Immature natural killer cell (primary cell): ENCODE measurements at regions not wholly inside any gene's neighbourhood (a gene's known extent, or its start where the extent isn't known, plus 50 kb on each side); places are given as distances from the start of the nearest gene placed in this dataset.

ENCODE experiments used
- DNase-seq, 3 donors: peaks; one replicate each; pipeline ENCODE4 v3.0.0; 2022; ENCODE audit warnings: mixed read lengths in 1 of 3
- H3K27ac Mint-ChIP-seq, 6 donors: one replicate each; pipeline ENCODE4 v1.8.0; 2020; ENCODE audit warnings: mixed read lengths in 6 of 6, mild to moderate bottlenecking in 5 of 6, inconsistent platforms in 4 of 6, moderate library complexity in 3 of 6
- H3K27me3 Mint-ChIP-seq, 3 donors: one replicate each; pipeline ENCODE4 v1.8.0; 2020 to 2021; ENCODE audit warnings: low read depth in 3 of 3, mild to moderate bottlenecking in 3 of 3, mixed read lengths in 3 of 3, moderate library complexity in 3 of 3, inconsistent platforms in 1 of 3
- H3K36me3 Mint-ChIP-seq, 3 donors: one replicate each; pipeline ENCODE4 v1.8.0; 2020; ENCODE audit warnings: mixed read lengths in 3 of 3, inconsistent platforms in 2 of 3, mild to moderate bottlenecking in 2 of 3
- H3K4me1 Mint-ChIP-seq, 2 donors: one replicate each; pipeline ENCODE4 v1.8.0; 2020; ENCODE audit warnings: inconsistent platforms in 2 of 2, mild to moderate bottlenecking in 2 of 2, mixed read lengths in 2 of 2, moderate library complexity in 1 of 2
- H3K4me3 Mint-ChIP-seq, 5 donors: one replicate each; pipeline ENCODE4 v1.8.0; 2020; ENCODE audit warnings: mild to moderate bottlenecking in 5 of 5, mixed read lengths in 5 of 5, inconsistent platforms in 3 of 5, moderate library complexity in 3 of 5
- H3K9me3 Mint-ChIP-seq, 6 donors: one replicate each; pipeline ENCODE4 v1.8.0; 2020; ENCODE audit warnings: mild to moderate bottlenecking in 6 of 6, mixed read lengths in 6 of 6, inconsistent platforms in 4 of 6, moderate library complexity in 3 of 6

- Mint-ChIP-seq H3K9me3 (no peaks in the 10 kb centered on the region), H3K27me3 (peaks cover 0 to 3% (median 0%) of the 10 kb centered on the region in 3 donors), H3K4me1 (no peaks in the 10 kb centered on the region), H3K27ac (no peak overlapping the region), H3K4me3 (no peak overlapping the region), H3K36me3 (no peaks in the 10 kb centered on the region)
- DNase-seq = no peak
Measured at GRCh38 chr9:8168916-8169438, 369.4 kb upstream of the DMAC1 start.

GRCh38 chr9:8160787-8161186 lies 361.2 kb upstream of the DMAC1 start:
- Mint-ChIP-seq H3K27ac (no peak overlapping the region), H3K36me3 (no peaks in the 10 kb centered on the region), H3K4me1 (no peaks in the 10 kb centered on the region), H3K4me3 (no peak overlapping the region), H3K9me3 (no peaks in the 10 kb centered on the region), H3K27me3 (no peaks in the 10 kb centered on the region)
- DNase-seq = no peak

- no peak for DNase-seq
- Mint-ChIP-seq H3K9me3 (no peaks in the 10 kb centered on the region), H3K27me3 (no peaks in the 10 kb centered on the region), H3K4me3 (no peak overlapping the region), H3K4me1 (no peaks in the 10 kb centered on the region), H3K27ac (no peak overlapping the region), H3K36me3 (no peaks in the 10 kb centered on the region)
Measured at GRCh38 chr9:8158574-8158973, 359.0 kb upstream of the DMAC1 start.

- no peak overlapping the region for H3K27ac Mint-ChIP-seq
Measured at GRCh38 chr9:8157683-8158324, 358.2 kb upstream of the DMAC1 start.

GRCh38 chr9:8156346-8156745 lies 356.8 kb upstream of the DMAC1 start:
- H3K27ac Mint-ChIP-seq = peak overlapping the region in 1 of 6 donors; percentile 36
- H3K36me3 Mint-ChIP-seq = no peaks in the 10 kb centered on the region
- H3K4me3 Mint-ChIP-seq = no peak overlapping the region
- no peak for DNase-seq
- no peaks in the 10 kb centered on the region for H3K4me1 Mint-ChIP-seq
- H3K27me3 Mint-ChIP-seq = no peaks in the 10 kb centered on the region
- peaks cover 0 to 3% (median 0%) of the 10 kb centered on the region in 6 donors for H3K9me3 Mint-ChIP-seq

More at GRCh38 chr9:8157683-8158324, 358.2 kb upstream of the DMAC1 start:
- H3K4me1 Mint-ChIP-seq = no peaks in the 10 kb centered on the region
- H3K36me3 Mint-ChIP-seq = no peaks in the 10 kb centered on the region
- no peaks in the 10 kb centered on the region for H3K9me3 Mint-ChIP-seq
- H3K4me3 Mint-ChIP-seq = no peak overlapping the region
- H3K27me3 Mint-ChIP-seq = no peaks in the 10 kb centered on the region
- no peak for DNase-seq

GRCh38 chr9:8155706-8156105 lies 356.1 kb upstream of the DMAC1 start:
- no peak overlapping the region for H3K4me3 Mint-ChIP-seq
- H3K9me3 Mint-ChIP-seq = peaks cover 0 to 4% (median 0%) of the 10 kb centered on the region in 6 donors
- H3K27ac Mint-ChIP-seq = no peak overlapping the region
- no peak for DNase-seq
- H3K36me3 Mint-ChIP-seq = peaks cover 0 to 2% (median 0%) of the 10 kb centered on the region in 3 donors
- peaks cover 0 to 1% (median 0%) of the 10 kb centered on the region in 3 donors for H3K27me3 Mint-ChIP-seq
- no peaks in the 10 kb centered on the region for H3K4me1 Mint-ChIP-seq

GRCh38 chr9:8143677-8144076 lies 344.1 kb upstream of the DMAC1 start:
- no peak for DNase-seq
- Mint-ChIP-seq H3K27ac (no peak overlapping the region), H3K4me3 (no peak overlapping the region), H3K27me3 (peaks cover 0 to 4% (median 0%) of the 10 kb centered on the region in 3 donors), H3K9me3 (no peaks in the 10 kb centered on the region), H3K36me3 (no peaks in the 10 kb centered on the region), H3K4me1 (peaks cover 2 to 4% of the 10 kb centered on the region in 2 donors)

GRCh38 chr9:8140557-8140956 lies 341.0 kb upstream of the DMAC1 start:
- no peak overlapping the region for H3K27ac Mint-ChIP-seq
- H3K4me1 Mint-ChIP-seq = no peaks in the 10 kb centered on the region
- H3K27me3 Mint-ChIP-seq = peaks cover 0 to 4% (median 2%) of the 10 kb centered on the region in 3 donors

GRCh38 chr9:8139756-8140155 lies 340.2 kb upstream of the DMAC1 start:
- no peak for DNase-seq
- Mint-ChIP-seq H3K36me3 (no peaks in the 10 kb centered on the region), H3K27me3 (peaks cover 0 to 2% (median 2%) of the 10 kb centered on the region in 3 donors), H3K27ac (no peak overlapping the region), H3K4me3 (no peak overlapping the region), H3K4me1 (no peaks in the 10 kb centered on the region), H3K9me3 (no peaks in the 10 kb centered on the region)

More at GRCh38 chr9:8140557-8140956, 341.0 kb upstream of the DMAC1 start:
- H3K36me3 Mint-ChIP-seq = no peaks in the 10 kb centered on the region
- H3K9me3 Mint-ChIP-seq = no peaks in the 10 kb centered on the region
- H3K4me3 Mint-ChIP-seq = no peak overlapping the region
- no peak for DNase-seq

- H3K4me1 Mint-ChIP-seq = no peaks in the 10 kb centered on the region
- H3K4me3 Mint-ChIP-seq = no peak overlapping the region
- DNase-seq = no peak
- peaks cover 0 to 2% (median 2%) of the 10 kb centered on the region in 3 donors for H3K27me3 Mint-ChIP-seq
- no peaks in the 10 kb centered on the region for H3K36me3 Mint-ChIP-seq
- no peaks in the 10 kb centered on the region for H3K9me3 Mint-ChIP-seq
- no peak overlapping the region for H3K27ac Mint-ChIP-seq
Measured at GRCh38 chr9:8136477-8136876, 336.9 kb upstream of the DMAC1 start.

- Mint-ChIP-seq H3K4me1 (no peaks in the 10 kb centered on the region), H3K36me3 (no peaks in the 10 kb centered on the region), H3K27ac (no peak overlapping the region), H3K4me3 (no peak overlapping the region), H3K27me3 (peaks cover 0 to 2% (median 0%) of the 10 kb centered on the region in 3 donors), H3K9me3 (no peaks in the 10 kb centered on the region)
- DNase-seq = no peak
Measured at GRCh38 chr9:8134635-8135034, 335.1 kb upstream of the DMAC1 start.

- H3K27me3 Mint-ChIP-seq = peaks cover 0 to 2% (median 0%) of the 10 kb centered on the region in 3 donors
- H3K4me3 Mint-ChIP-seq = no peak overlapping the region
- no peaks in the 10 kb centered on the region for H3K9me3 Mint-ChIP-seq
- no peaks in the 10 kb centered on the region for H3K4me1 Mint-ChIP-seq
- DNase-seq = no peak
- H3K36me3 Mint-ChIP-seq = no peaks in the 10 kb centered on the region
- no peak overlapping the region for H3K27ac Mint-ChIP-seq
Measured at GRCh38 chr9:8133606-8134005, 334.0 kb upstream of the DMAC1 start.

GRCh38 chr9:8115570-8115969 lies 316.0 kb upstream of the DMAC1 start:
- Mint-ChIP-seq H3K4me1 (peaks cover 18 to 45% of the 10 kb centered on the region in 2 donors), H3K4me3 (no peak overlapping the region), H3K27me3 (peaks cover 0 to 3% (median 0%) of the 10 kb centered on the region in 3 donors), H3K27ac (no peak overlapping the region), H3K9me3 (no peaks in the 10 kb centered on the region), H3K36me3 (no peaks in the 10 kb centered on the region)
- DNase-seq = no peak

- Mint-ChIP-seq H3K4me1 (peaks cover 18 to 45% of the 10 kb centered on the region in 2 donors), H3K27ac (no peak overlapping the region), H3K27me3 (peaks cover 0 to 3% (median 0%) of the 10 kb centered on the region in 3 donors), H3K9me3 (no peaks in the 10 kb centered on the region), H3K4me3 (no peak overlapping the region), H3K36me3 (no peaks in the 10 kb centered on the region)
- DNase-seq = no peak
Measured at GRCh38 chr9:8114826-8115225, 315.2 kb upstream of the DMAC1 start.

- H3K36me3 Mint-ChIP-seq = peaks cover 0 to 3% (median 0%) of the 10 kb centered on the region in 3 donors
- H3K27me3 Mint-ChIP-seq = peaks cover 2 to 6% (median 4%) of the 10 kb centered on the region in 3 donors
- H3K4me1 Mint-ChIP-seq = no peaks in the 10 kb centered on the region
- H3K9me3 Mint-ChIP-seq = no peaks in the 10 kb centered on the region
- no peak for DNase-seq
- no peak overlapping the region for H3K27ac Mint-ChIP-seq
- H3K4me3 Mint-ChIP-seq = no peak overlapping the region
Measured at GRCh38 chr9:8106362-8106761, 306.8 kb upstream of the DMAC1 start.
